ENCODE measurements at regions not wholly inside any gene's neighbourhood (a gene's known extent, or its start where the extent isn't known, plus 50 kb on each side); places are given as distances from the start of the nearest gene placed in this dataset.

DNA sequence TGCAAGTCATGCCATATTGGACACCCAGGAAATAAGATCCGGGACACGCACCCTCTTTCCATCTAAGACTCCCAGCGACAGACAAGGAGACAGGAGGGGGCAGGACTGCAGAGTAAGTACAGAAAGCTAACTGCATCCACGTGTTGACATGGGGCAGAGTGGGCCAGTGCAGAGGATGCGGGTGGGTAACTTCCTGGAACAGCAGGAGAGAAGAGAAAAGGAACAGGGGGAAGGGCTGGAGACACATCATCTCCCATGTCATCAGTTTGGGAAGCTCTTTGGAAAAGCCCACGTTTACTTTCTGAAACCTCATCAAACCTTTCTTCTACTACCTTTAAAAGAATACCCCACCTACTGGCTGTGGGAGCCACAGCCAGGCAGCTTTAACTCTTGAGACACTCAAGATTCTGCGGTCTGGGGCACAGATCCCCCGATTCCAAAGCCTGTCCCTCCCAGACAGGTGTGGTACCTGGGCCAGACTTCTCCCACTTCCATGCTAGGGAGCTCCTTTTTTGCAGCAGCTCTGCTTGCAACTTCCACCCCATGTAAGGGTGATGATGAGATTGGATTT is 273.5 kb upstream of the RPL38 start:
- no peak for DNase-seq (ENCODE audit: low spot score)

DNA sequence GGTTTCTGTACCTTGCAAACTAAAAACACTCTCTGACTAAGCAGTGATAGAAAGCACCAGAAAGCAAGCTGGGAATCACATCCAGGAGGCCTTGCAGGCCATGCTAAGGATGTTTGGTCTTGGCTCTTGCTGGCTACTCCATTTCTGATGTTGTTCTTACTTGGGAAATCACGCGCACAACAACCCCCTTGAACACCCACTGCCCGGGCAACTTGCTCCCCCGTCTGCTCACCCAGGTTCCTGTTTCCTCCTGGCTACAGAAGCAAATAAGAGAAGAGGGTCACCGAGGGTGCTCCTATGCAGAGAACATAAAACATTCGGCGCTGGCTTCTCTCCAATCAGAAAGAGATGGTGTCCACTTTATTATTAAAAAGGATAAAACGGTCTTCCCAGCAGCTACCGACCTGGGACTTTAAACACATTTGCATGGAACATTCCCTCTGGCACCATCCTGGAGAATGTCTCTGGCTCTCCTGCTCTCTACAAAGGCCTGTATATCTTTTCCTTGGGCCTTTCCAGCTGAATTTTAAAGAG is 271.2 kb upstream of the RPL38 start:
- no peak for DNase-seq (ENCODE audit: low spot score)

DNA sequence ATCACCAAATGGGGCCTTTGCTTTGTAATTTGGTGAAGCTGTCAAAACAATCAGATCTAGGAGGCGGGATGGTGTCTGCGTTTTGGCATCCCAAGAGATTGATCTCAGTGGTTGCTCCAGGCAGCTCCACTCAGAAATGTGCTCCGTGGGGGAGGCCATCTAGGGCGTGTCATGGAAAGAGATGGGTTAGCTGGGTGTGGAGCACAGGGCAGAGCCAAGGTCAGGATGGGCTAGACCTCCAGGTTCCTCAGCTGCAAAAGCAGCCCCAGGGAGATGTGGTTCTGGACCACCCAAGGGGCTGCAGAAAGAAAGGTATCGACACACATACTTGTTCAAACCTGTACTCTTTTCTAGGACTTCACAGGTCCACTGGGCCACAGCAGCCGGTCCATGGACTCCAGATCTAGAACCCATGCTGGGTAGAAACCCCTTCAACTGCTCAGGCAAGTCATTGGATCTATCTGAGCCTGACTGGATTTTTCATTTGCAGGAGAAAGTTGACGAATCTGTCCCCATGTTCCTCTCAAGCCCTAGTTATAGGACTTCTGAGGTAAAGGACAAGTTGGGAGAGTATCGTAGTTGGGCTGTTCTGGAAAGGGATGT is 270.2 kb upstream of the RPL38 start:
- DNase-seq (ENCODE audit: low spot score) = no peak

DNA sequence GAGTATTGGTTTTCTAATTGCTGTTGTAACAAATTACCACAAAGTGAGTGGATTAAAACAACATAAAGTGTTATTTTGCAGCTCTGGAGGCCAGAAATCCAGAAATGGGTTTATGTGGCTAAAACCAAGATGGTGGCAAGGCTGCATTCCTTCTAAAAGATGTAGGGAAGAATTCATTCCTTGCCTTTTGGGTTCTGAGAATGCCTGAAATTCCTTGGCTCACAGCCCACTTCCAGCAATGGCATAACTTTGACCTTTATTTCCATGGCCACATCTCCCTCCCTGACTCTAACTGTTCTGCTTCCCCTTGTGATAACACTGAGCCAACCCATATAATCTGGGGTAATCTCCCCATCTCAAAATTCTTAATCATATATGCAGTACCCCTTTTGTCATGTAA is 269.6 kb upstream of the RPL38 start:
- no peak for DNase-seq (ENCODE audit: low spot score)

DNA sequence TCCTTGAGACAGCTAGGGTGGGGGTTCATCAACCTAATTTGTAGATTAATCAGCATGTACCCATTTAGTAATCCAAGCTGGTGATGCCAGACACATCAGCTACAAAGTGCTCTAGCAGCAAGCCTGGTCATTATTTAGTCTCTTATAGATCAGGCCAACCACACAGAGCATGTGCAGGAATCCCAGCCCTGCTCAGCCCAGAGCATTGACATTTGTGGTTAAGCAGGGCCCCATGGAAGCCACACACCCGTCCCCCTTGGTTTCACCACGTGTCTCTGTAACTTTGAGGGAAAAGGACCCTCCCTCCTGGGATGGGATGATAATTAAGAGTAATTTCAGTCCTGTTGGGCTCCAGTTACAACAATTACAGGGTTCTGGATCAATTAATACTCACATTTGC is 268.8 kb upstream of the RPL38 start:
- no peak for DNase-seq (ENCODE audit: low spot score)

DNA sequence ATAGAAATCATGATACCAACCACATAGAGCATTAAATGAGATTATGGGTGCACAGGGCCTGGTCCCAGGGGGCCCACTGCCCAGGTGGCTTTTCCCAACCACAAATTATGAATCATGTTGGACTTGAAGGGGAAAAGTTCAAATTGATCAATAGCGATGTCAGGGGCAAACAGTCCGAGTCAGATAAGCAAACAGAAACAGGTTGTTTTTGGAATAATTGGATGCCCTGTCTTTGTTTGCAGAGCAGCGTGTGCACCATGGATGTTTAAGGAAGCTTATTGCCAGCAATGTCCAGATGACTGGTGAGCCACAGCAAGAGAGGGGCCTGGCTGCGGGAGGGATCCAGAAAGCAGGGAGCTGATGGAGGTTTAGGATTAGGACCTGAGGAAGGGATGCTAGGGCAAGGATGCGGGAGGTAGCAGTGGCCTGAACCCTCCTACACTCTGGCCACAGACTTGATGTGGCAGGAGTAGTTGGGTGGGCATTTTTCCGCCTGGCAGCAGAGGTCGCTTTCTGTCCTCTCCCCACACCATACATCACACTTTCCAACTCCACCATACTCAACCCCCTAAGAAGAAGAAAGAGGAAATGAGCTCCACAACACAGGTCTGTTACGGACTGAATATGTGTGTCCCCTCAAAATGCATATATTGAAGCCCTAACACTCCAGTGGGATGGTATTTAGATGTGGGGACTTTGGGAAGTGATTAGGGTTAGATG is 266.4 kb upstream of the RPL38 start:
- DNase-seq (ENCODE audit: low spot score) = no peak

DNA sequence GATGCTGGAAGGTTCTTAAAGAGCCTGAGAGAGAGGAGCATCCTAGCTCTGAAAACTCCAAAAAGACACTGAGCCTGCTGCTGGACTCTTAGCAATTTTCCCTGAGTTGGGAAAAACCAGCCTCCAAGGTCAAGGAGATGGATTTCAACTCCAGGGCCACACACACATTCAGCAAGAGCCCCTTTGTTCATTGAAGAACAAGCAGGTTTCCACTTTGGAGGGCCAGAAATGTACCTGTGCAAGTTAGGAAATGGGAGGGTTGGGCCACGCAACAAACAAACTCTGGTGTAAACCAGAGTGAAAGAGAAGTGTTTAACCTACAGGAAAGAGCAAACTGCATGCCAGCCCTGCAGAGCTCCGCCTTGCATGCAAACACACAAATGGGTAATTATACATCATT is 264.8 kb upstream of the RPL38 start:
- no peak for DNase-seq (ENCODE audit: low spot score)

DNA sequence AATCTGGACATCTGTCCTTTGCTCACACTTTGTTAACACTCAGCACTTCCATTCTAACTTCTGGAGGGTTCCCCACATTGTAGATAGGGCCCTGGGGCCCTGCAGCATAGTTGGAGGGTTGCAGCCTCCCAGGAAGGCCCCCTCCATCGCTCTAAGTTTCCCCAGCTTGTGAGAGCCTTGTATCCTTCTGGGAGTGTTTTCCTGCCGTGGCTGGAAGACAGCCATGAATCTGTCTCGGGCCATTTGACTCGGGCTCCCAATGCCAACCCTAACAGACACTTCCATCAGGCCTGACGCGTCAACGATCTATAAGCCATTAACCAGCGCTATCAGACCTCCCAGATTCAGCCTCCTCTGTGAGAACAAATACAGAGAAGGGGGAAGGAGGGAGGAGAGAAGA is 263.7 kb upstream of the RPL38 start:
- DNase-seq (ENCODE audit: low spot score) = no peak

DNA sequence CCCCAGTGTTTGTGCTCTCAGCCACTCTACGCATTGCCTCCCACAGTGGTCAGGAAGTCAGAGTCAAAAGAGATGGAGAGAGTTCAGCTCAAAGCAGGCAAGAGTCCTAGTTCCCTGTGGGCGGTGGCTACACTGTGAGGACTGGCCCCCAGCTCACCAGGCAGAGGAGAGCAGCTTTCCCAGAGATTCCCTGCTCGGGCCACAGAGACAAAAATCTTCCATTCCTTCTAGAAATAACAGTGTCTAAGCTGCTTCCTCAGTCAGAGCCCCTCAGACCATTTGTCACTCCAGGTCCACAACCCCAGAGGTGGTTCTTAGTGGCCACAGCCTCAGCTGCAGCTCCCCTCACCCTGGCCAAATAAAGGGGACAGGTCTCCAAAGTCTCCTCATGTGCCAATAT is 263.0 kb upstream of the RPL38 start:
- no peak for DNase-seq (ENCODE audit: low spot score)

DNA sequence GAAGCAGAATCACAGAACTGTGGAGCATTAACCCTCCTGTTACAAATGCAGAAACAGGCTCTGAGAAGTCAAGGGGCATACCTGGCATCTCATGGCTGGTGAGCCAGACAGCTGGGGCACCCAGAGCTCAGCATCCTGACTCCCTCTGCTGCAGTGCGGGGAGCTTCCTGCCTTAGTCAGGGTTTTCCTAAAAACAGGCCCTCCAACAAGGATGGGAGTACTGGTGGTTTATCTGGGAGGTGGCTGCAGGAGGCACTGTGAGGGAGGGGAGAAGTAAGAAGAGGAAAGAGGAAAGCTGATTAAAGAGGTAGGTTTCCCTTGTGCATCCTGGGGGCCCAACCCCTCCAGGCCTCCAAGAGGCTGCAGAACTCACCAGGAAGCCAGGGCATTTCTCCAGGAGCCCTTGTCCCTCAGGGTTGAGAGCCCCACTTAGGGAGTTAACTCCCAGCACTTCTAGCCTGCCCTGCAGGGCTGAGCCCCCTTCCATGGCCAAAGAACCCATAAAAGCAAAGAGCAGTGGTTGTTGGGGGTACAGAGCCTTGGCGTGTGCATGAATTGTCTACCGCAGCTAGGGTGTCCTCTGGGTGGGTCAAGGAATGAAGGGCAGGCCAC is 261.5 kb upstream of the RPL38 start:
- DNase-seq (ENCODE audit: low spot score) = no peak

DNA sequence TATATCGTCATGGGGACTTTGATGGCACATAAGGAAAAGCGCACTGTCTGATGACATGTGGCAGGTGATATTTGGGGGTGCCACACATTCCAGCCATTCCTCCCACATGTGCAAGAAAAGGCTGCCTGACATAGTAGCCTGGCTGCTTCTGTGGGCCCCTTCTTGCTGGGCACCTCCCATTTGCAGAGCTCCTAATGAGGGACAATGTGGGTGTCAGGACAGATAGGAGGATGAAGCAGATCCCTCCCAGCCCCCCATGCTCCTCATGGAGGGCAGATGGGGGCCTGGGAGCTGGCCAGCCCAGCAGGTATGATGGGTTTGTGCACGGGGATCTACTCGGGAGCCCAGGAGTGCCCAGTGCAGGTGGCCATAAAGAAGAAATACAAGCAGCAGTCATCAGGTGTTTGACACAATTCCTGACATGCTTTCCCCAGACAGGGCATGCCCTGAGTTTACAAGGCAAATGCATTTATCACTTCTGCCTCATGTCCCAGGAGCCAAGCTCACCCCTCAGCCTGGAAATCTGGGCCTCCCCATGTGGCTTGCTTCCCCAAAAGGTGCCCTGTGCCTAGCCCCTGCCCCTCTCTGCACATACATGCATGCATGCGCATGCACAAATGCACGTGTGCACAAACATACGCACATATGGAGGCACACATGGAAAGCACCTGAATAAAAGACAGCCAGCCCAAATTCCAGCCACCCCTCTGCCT is 260.6 kb upstream of the RPL38 start:
- no peak for DNase-seq (ENCODE audit: low spot score)

DNA sequence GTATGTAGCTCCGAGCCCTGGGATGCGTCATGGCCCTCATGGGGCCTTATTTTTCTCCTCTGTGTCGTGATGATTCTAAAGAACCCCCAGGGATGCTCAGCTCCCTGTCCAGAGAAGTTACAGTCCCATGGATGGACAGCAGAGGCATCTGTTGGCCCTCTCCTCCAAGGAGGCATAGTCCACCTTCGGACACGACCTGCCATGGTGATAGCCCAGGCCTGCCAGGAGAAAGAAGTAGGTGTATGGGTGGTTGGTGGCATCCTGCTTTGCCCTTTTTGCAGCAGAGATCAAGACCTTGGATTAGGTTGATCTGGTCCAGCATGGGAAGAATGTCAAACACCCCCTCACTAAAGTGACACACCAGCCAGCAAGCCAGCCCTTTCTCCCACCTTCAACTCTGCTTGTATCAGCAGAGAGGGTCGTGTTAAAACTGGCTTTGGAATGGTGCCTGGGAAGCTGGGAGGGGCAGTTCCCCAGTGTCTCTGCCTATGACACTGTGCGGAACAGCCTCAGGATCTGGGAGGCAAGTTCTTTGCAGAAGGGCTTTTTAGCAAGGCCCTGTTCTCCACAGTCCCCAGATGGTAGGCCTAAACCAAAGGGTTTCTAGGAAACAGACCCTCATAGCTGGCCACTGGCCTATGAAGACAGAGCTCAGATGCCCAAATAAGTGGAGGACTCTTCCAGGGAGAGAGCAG is 259.9 kb upstream of the RPL38 start:
- DNase-seq (ENCODE audit: low spot score) = no peak

DNA sequence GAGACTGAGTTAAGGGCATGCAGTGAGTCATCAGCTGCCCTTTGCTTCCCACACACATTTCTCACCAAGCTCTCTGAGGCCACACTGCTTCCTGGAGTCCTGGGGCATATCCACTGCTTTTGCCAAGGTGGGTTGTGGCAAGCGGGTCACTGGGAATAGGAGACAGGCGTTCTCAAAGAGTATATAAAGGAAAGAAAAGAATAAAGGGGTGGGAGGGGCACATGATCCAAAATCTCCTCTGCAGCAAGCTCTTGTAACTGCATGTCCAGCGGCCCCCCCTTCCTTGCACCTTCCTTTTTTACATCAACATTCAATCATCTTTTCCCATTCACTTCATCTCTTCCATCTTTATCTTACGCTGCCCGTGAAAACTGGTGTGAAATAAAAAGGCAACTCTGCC is 259.1 kb upstream of the RPL38 start:
- DNase-seq (ENCODE audit: low spot score) = no peak

DNA sequence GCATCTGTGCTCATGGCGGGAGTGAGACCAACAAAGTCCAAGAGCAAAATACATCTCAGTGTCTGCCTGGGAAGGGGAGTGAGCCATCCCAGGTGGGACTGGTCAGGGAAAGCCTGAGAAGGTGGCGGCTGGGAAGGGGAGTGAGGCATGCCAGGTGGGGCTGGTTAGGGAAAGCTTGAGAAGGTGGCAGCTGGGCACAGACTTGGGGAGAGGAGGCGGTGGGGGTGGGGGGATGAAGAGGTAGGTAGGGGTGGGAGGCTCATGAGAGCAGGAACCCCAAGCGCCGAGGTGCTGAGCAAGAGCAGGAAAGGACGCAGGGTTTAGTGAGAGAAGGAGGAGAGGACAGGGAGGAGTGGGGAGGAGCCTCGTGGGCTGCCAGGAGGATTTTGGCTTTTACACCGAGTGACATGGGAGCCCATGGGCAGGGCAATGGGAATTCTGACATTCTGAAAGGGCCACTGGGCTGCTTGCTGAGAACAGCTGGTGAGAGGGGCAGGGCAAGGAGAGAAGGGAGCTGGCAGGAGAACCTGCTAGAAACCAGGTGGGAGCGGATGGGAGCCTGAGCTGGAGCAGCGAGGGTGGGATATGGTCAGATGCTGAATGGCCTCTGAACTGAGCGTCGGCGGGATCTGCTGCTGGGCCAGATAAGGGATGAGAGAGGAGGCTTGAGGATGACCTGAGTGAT is 256.1 kb upstream of the RPL38 start:
- DNase-seq (ENCODE audit: low spot score) = no peak

DNA sequence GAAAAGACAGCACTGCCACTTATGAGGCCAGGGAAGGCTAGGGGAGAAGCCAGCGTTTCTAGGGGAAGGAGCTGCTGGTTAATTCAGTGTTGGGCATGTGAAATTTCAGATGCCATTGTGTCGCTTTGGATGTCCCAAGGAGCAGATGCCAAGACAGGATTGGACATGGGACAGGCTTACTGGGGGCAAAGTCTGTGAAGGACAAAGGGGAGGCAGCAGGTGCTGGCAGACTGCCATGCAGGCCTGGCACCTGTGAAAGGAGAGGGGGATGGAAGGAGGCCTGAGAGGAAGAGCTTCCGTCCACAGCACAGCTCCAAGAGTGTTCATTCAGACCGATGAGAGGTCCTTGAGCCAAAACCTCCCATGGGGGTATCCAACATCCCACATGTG is 255.5 kb upstream of the RPL38 start:
- no peak for DNase-seq (ENCODE audit: low spot score)

DNA sequence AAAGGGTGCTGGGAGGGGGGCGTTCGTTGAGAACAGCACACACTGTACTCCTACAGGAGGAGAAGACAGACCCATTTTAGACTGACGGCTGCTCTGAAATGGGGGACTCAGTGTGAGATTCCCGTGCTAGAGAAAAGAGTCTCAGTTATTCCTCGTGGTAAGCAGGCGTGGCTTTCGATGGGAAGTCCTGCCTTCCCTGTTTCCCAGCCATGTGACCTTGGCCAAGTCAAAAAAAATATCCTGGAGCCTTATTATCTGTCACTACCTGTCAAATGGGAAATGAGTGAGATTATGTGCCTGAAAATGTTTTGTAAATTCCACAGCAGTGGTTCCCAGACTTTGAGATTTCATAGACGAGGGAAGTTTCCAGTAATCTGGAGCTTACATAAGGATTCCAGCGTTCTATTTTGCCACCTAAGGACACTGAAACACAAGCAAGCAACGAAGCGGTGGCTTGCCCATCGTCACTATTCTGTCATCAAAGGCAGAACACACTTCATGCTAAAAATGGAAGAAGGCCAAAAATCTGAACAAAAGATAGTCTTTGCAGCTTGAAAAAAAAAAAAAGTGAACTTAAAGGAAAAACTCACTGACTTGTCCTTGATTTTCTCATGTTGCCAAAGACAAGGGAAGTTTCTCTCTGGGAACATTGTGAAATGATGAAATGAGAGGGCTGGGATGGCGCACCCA is 253.4 kb upstream of the RPL38 start:
- no peak for DNase-seq (ENCODE audit: low spot score)

DNA sequence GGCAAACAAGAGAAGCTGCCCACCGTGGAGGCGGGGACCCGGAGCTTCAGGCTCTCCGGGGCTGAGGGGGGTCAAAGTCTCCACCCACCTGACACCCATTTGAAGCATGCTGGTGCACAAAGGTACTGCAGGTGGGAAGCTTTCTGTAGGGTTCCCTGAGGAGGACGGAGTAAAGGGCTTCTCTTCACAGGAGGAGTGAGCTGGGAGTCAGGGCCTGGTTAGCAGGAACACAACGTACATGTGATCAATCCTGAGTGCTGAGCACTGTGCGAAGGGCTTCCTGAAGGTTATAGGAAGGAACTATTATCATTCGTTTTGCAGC is 252.9 kb upstream of the RPL38 start:
- no peak for DNase-seq (ENCODE audit: low spot score)

DNA sequence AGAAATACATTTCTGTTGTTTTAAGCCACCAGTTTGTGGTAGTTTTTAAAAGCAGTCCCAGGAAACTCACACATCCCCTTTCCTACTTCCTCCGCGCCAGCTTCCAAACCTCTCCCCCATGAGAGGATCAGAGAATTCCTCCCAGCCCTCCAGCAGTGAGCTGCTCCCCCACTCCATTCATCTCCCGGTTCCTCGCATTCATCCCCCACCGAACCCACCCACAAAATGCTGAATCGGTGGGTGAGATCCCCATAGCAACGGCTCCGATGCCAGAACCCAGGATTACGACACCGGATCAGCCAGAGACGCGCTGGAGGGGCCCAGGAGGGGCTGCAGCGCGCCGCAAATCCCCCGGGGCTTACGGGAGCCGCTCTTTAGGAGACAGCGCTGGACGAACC is 251.4 kb upstream of the RPL38 start:
- DNase-seq (ENCODE audit: low spot score) = no peak

DNA sequence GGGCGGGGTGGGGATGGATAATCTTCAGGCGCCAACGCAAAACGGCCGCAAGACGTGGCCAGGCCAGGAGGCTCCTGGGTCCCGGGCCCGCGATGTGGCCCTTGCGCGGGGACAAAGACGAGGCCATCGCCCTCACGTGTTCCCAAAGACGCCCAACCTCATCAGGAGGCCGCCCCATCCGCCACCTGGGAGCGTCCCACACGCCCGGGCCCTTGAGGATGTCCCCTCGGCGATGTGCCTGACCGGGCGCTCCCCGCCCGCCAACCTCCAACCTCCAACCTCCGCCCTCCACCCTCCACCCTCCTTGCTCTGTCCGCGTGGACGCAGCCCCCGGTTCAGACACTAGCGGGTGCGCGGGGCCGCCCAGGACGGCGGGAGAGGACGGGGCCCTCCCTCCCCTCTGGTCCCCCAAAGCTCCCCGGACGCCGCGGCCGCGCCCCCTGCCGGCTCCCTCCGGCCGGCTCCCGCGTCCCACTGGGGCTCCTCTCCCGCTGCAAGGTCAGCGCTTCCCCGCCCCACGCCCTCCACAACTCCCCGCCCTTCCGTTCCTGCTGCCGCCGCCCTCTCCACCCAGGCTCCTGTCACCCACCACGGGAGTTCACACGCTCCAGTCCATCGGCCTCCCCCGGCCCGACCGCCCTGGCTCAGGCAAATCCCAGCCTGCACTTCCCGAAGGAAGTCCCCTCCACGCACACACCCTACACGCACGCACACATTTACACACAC is 250.8 kb upstream of the RPL38 start:
- DNase-seq (ENCODE audit: low spot score) = no peak
